ENCODE measurements at regions not wholly inside any gene's neighbourhood (a gene's known extent, or its start where the extent isn't known, plus 50 kb on each side); places are given as distances from the start of the nearest gene placed in this dataset.

DNA sequence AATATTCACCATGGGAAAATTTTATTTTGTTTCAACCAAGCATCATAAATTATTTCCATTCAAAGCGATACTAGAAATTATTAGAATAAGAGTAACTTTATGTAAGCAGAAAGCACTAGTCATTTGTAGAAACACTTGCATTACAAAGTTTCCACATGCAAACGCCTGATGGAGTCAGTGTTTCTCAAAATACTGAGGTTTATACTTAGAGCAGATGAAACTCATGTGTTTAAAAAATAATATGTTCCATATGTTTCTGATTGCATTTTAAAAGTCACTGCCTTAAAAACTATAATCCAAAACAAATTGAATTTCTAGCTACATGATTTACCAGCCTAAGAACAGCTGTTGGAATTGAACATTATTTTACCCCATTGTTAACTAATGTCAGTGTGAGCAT is 1246.4 kb downstream of the SLC16A7 start:
- no peaks in the 10 kb centered on the region for H3K9me3 ChIP-seq (ENCODE audit: control insufficient read depth, insufficient read depth, low read depth, low read length)
- TF ChIP-seq EZH2 (IDR thresholded peaks at IDR 0.05; ENCODE audit: low read length, missing control alignments): no peak
- TF ChIP-seq, protein P1, sequence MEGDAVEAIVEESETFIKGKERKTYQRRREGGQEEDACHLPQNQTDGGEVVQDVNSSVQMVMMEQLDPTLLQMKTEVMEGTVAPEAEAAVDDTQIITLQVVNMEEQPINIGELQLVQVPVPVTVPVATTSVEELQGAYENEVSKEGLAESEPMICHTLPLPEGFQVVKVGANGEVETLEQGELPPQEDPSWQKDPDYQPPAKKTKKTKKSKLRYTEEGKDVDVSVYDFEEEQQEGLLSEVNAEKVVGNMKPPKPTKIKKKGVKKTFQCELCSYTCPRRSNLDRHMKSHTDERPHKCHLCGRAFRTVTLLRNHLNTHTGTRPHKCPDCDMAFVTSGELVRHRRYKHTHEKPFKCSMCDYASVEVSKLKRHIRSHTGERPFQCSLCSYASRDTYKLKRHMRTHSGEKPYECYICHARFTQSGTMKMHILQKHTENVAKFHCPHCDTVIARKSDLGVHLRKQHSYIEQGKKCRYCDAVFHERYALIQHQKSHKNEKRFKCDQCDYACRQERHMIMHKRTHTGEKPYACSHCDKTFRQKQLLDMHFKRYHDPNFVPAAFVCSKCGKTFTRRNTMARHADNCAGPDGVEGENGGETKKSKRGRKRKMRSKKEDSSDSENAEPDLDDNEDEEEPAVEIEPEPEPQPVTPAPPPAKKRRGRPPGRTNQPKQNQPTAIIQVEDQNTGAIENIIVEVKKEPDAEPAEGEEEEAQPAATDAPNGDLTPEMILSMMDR (conservative IDR thresholded peaks at IDR 0.05 in 1 of 2, IDR thresholded peaks at IDR 0.05 in 1 of 2; ENCODE audit: low read depth in 1 of 2, low read length in 2 of 2): no peak
- H3K9ac ChIP-seq (ENCODE audit: insufficient read depth, low read length): no peak overlapping the region
- no peak overlapping the region for H3K27ac ChIP-seq (ENCODE audit: insufficient read depth, low read length)
- no peaks in the 10 kb centered on the region for H3K27me3 ChIP-seq (ENCODE audit: control insufficient read depth, insufficient read depth, low read length)
- no peaks in the 10 kb centered on the region for H3K79me2 ChIP-seq (ENCODE audit: control insufficient read depth, insufficient read depth, low read length)
- peak in 1 of 2 donors; percentile 29 for DNase-seq (ENCODE audit: low read depth in 2 of 2)
- no peak overlapping the region for H3K4me2 ChIP-seq (ENCODE audit: extremely low read depth, insufficient read depth, low read length)
- no peak overlapping the region for H3K4me3 ChIP-seq (replicated peaks in 1 of 4; ENCODE audit: control extremely low read depth in 1 of 4, insufficient read depth in 1 of 4, low read depth in 3 of 4, low read length in 4 of 4)
- H4K20me1 ChIP-seq (ENCODE audit: control insufficient read depth, extremely low read depth, insufficient read depth, low read length): no peaks in the 10 kb centered on the region
- H3K4me1 ChIP-seq (ENCODE audit: control insufficient read depth, extremely low read depth, insufficient read depth, low read length): no peaks in the 10 kb centered on the region
- no peaks in the 10 kb centered on the region for H3K36me3 ChIP-seq (ENCODE audit: control insufficient read depth, insufficient read depth, low read length)
- H2AFZ ChIP-seq (ENCODE audit: low read length): no peak overlapping the region

DNA sequence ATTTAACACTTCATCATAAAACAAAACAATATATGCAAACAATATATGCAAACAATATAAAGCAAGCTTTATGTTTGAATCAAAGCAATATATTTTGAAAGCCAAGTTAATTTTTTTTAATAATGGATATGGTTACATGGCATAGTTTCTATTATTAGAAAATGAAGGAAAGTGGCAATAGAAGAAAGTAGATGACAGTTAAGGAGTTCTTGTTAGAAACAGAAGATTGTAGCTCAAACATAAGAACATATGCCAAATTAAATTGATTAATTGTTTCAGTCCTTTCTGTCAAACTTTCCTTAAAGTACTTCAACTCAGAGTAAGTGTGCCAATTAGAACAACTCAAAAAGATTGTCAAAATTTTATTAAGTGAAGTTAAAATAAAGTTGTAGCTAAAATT is 1248.3 kb downstream of the SLC16A7 start:
- no peak for TF ChIP-seq EZH2 (IDR thresholded peaks at IDR 0.05; ENCODE audit: low read length, missing control alignments)
- TF ChIP-seq, protein P1 (conservative IDR thresholded peaks at IDR 0.05 in 1 of 2, IDR thresholded peaks at IDR 0.05 in 1 of 2; ENCODE audit: low read depth in 1 of 2, low read length in 2 of 2): no peak
- no peak overlapping the region for H3K9ac ChIP-seq (ENCODE audit: insufficient read depth, low read length)
- no peaks in the 10 kb centered on the region for H4K20me1 ChIP-seq (ENCODE audit: control insufficient read depth, extremely low read depth, insufficient read depth, low read length)
- no peak overlapping the region for H3K4me2 ChIP-seq (ENCODE audit: extremely low read depth, insufficient read depth, low read length)
- no peaks in the 10 kb centered on the region for H3K36me3 ChIP-seq (ENCODE audit: control insufficient read depth, insufficient read depth, low read length)
- H2AFZ ChIP-seq (ENCODE audit: low read length): no peak overlapping the region
- no peak overlapping the region for H3K4me3 ChIP-seq (replicated peaks in 1 of 4; ENCODE audit: control extremely low read depth in 1 of 4, insufficient read depth in 1 of 4, low read depth in 3 of 4, low read length in 4 of 4)
- DNase-seq (ENCODE audit: low read depth in 2 of 2): no peak
- no peaks in the 10 kb centered on the region for H3K4me1 ChIP-seq (ENCODE audit: control insufficient read depth, extremely low read depth, insufficient read depth, low read length)
- H3K27me3 ChIP-seq (ENCODE audit: control insufficient read depth, insufficient read depth, low read length): no peaks in the 10 kb centered on the region
- no peaks in the 10 kb centered on the region for H3K9me3 ChIP-seq (ENCODE audit: control insufficient read depth, insufficient read depth, low read depth, low read length)
- H3K79me2 ChIP-seq (ENCODE audit: control insufficient read depth, insufficient read depth, low read length): no peaks in the 10 kb centered on the region
- H3K27ac ChIP-seq (ENCODE audit: insufficient read depth, low read length): no peak overlapping the region

DNA sequence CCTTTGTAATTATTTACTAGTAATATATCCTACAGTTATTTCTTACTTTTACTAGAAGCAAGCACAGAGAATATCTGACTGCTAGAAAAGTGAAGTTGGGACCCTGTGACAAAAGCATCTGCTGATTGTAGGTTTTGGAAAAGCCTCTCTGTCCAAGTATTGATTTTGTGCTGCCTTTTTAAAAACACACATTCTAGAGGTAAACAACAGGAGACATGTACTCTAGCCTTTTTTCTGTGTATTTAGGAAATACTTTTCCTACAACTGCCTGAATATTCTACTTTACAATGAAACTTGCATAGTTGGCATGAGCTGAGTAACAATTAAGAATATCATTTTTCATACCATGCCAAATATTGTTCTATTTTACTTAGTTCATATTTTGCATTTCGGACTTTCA is 1249.0 kb downstream of the SLC16A7 start:
- no peak overlapping the region for H3K27ac ChIP-seq (ENCODE audit: insufficient read depth, low read length)
- H3K9me3 ChIP-seq (ENCODE audit: control insufficient read depth, insufficient read depth, low read depth, low read length): no peaks in the 10 kb centered on the region
- H3K4me2 ChIP-seq (ENCODE audit: extremely low read depth, insufficient read depth, low read length): no peak overlapping the region
- H3K4me1 ChIP-seq (ENCODE audit: control insufficient read depth, extremely low read depth, insufficient read depth, low read length): no peaks in the 10 kb centered on the region
- TF ChIP-seq, protein P1 (conservative IDR thresholded peaks at IDR 0.05 in 1 of 2, IDR thresholded peaks at IDR 0.05 in 1 of 2; ENCODE audit: low read depth in 1 of 2, low read length in 2 of 2): no peak
- TF ChIP-seq EZH2 (IDR thresholded peaks at IDR 0.05; ENCODE audit: low read length, missing control alignments): no peak
- no peaks in the 10 kb centered on the region for H3K79me2 ChIP-seq (ENCODE audit: control insufficient read depth, insufficient read depth, low read length)
- no peak overlapping the region for H3K4me3 ChIP-seq (replicated peaks in 1 of 4; ENCODE audit: control extremely low read depth in 1 of 4, insufficient read depth in 1 of 4, low read depth in 3 of 4, low read length in 4 of 4)
- H3K9ac ChIP-seq (ENCODE audit: insufficient read depth, low read length): no peak overlapping the region
- no peaks in the 10 kb centered on the region for H4K20me1 ChIP-seq (ENCODE audit: control insufficient read depth, extremely low read depth, insufficient read depth, low read length)
- DNase-seq (ENCODE audit: low read depth in 2 of 2): no peak
- H3K27me3 ChIP-seq (ENCODE audit: control insufficient read depth, insufficient read depth, low read length): no peaks in the 10 kb centered on the region
- H3K36me3 ChIP-seq (ENCODE audit: control insufficient read depth, insufficient read depth, low read length): no peaks in the 10 kb centered on the region
- no peak overlapping the region for H2AFZ ChIP-seq (ENCODE audit: low read length)

Data from fibroblast of lung (primary cell).